NCI-H748 treated with DMSO at 0.1 percent for 48 hours (cell line): ENCODE measurements at regions not wholly inside any gene's neighbourhood (a gene's known extent, or its start where the extent isn't known, plus 50 kb on each side); places are given as distances from the start of the nearest gene placed in this dataset.
"Not testable (repeated sequence)": the region's sequence is repeated elsewhere in the genome, so short reads cannot be mapped to it uniquely, and the experiment has no call there.

ENCODE experiments used
- DNase-seq: peaks from one replicate; lab custom pipeline; 2025; lab: John Stamatoyannopoulos, UW

DNA sequence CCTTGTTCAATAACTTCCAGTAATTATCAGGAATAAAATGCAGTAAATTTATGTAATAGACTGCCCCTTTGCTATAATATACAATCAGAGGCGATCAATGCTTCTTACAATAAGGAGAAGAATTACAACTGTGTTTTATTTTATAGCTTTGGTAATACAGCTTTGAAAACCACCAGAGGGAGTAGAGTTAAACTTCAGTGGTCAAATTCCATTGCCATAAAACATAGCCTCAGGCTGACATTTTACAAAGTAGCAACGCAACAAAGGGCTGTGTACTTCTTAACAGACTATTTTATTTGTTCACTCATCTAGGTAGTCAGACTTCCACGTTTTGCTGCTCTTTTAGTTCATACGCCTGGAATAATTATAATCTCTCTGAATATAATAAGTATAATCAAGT lies 58.5 kb downstream of the TEX13C start:
- peak; percentile 58 for DNase-seq

DNA sequence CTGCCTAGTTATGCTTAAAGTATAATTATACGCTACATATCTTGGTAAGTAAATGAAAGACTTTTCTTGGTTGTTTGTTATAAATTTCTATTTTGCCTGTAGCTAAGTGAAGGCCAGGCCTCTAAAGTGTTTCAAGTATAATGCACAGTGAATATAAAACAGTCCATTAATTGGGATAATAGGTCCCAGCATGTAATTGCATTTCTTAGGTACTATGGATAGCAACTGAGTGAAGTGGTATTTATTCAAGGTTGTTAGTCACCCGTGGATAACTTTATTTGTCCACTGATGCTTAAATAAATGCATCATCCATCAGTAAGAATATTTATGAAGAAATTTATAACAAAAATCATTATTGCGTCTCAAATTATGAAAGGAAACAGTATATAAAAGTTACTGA lies 59.1 kb downstream of the TEX13C start:
- DNase-seq = peak; percentile 64

DNA sequence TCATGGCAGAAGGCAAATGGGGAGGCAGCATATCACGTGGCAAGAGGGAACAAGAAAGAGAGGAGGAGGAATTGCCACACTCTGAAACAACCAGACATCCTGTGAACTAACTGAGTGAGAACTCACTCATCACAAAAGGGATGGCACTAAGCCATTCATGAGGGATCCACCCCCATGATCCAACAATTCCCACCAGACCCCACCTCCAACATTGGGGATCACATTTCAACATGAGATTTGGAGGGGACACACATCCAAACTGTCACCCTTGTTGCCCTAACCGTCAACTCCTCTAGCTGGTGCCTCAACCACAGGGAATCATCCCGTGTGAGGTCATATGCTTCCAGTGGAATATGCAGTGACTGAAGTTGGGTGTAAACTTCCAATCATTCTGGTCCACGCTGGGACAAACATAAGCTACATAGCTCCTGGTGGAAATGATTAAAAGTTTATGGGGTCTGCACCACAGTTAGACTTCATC lies 62.5 kb downstream of the TEX13C start:
- DNase-seq = no peak

DNA sequence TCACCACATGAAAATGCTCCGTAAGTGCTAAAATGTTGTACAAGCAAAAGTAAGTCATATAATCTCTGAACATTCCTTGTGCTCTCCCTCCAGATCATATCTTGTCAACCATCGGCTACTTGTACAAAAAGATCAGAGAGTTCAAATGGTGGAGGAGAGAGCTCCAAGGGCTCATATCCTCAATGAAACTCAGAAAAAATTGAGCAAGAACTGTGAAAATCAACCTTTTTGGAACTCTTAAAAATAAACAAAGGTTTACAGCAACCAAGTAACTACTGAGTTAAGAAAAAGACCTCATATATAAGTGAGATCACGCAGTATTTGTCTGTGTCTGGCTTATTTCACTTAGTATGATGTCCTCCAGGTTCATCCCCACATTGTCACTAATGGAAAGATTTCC lies 63.2 kb downstream of the TEX13C start:
- DNase-seq = no peak

DNA sequence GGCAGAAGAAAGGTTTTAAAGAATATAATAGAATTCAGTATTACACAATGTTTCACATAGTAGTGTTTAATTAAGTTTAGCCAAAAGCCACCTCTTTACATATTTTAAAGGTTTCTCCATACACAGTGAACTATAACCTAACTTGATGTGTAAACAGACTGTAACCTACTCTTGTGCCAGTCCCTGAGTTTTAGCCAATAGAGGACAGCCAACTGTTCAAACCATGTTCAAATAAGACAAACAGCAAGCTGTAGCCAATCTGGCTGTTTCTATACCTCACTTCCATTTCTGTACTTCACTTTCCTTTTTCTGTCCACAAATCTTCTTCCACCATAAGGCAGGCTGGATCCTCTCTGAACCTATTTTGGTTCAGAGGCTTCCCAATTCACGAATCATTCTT lies 65.2 kb downstream of the TEX13C start:
- DNase-seq = no peak

DNA sequence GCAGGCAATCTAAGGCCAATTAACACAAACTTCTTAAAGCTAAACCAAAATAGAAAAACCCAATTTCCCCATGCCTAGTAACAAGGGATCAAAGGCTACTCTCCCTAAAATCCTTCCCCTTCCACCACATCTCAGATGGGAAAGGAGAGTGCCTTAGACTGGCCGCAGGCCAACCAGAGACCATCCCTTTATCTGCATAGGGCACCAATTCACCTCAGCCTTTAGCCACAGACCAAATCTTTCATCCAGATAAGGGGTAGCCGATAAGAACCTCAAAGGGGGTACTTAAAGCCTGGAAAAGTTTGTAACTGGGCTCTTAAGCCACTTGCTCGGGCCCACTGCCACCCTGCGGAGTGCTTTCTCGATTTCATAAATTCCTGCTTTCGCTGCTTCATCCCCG lies 68.3 kb downstream of the TEX13C start:
- DNase-seq = no peak

DNA sequence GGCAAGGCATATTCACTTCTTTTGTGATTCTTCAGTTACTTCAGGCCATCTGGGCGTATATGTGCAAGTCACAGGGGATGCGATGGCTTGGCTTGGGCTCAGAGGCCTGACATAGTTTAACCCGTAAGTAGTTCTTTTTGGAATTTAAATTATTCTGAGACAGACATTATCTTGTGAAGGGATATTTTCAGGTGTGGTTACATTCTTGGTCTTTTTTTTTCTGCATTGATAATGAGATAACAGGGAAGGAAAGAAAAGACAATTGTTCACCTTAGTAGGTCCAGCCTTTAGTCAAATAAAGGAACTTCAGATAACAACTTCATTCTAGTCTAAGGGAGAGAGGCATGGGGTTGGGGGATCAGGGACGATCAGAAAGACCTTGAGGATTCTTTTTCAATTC lies 74.8 kb downstream of the TEX13C start:
- DNase-seq = no peak

DNA sequence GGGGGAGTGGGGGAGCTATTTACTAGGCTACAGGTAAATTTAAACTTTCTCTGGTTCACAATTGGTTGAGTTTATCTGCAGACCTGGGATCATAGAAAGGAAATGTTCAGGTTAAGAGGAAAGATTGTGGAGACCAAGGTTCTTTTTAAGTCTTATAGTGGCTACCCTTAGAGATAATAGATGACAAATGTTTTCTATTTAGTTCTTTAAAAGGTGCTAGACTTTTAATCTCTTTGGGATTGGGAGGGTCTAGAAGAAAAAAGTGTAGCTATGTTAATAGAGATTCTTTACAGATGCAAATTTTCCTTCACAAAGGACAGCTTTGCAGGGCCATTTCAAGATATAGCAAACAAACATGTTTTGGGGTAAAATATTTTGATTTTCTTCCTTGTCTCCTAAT lies 76.0 kb downstream of the TEX13C start:
- no peak for DNase-seq

DNA sequence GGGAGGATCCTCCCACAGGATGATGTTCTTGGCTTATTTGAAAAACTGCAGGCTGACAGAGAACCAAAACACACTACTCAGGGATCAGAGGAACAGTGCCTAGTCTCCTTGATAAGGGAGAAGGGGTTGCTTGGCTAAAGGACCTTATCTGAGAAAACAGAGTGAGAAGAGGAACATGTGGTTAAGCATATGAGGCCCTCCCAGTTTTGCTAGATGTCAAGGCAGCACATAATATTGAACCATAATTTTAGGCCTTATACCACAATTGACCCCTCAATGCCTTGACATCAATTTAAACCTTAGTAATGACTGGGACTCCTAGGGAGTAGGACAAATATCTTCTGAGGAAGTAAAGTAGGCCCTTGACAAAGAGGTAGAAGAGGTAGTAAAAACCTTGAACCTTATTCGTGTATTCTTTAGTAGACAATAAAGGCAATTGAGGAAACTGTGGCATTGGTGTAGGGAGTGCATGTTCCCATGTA lies 79.3 kb downstream of the TEX13C start:
- DNase-seq = no peak

DNA sequence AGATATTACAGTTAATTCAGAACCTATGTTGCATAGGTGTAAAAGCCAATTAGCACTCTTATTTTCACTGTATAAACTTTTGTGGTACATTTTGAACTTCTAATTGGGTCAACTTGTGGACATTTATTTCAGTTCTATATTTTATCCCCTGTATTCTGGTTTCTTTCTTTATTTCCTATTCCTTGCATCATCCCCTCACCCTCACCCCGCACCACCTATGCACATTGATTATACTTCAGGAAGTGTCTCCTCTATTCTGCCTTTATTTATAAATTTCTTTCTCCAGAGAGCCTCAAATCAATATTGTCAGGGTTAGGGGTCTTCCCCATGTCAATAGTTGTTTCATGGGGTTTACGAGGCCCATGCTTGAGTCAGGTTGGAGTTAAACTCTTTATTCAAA lies 83.1 kb downstream of the TEX13C start:
- DNase-seq = no peak

DNA sequence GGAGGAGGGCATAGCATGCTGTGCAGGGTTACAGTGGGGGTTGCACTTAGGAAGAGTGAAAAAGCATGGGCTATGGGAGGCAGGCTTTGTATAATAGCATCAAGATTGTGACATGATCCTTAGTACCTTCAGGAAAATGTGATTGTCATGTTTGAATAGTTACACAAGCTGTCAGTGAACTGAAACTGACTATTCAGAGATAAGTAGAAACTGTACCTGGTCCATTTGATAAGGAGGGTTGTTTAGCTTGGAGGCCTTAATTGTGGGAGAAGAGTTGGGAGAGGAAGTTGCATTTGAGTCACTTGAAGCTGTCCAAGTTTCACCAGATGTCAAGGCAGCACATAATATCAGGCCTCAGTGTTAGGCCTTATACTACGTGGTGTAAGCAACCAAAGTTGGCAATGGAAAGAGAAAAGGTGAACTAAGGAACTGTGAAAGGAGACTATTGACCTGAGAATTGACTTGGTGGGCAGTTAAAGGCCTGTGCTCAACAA lies 85.0 kb downstream of the TEX13C start:
- DNase-seq = no peak

DNA sequence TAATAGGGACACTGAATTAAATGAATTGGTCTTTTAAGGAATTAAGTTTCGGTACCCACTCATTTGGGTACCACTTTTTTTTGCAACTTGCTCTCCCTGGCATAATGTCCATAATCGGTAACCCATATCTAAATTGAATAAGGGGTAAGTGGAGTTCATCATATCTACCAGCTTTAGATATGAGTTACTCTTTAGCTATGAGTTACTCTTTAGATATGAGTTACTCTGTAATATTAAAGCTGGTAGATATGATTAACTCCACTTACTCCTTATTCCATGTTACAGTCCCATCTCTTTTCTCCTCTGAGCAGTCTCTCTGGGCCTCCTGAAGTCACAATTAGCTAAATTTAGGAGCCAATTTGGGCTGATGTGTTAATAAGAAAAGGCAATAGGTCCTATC lies 85.7 kb downstream of the TEX13C start:
- DNase-seq = no peak

DNA sequence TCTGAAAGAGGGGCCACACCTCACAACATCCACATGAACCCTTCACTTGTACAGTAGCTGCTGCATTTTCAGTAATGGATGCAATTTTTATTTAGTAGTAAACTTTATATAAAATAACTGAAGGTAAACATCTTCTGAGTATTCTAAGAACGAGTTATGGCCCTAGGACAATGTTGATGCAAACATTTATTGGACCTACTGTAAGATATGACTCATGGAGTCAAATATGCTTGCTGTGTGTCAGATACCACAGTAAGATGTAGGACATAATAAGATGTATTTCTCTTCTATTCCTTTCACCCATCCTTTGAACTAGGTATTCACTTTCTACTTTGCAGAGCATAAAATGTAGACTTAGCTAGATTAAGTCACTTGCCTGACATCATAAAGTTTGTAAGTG lies 87.6 kb downstream of the TEX13C start:
- DNase-seq = no peak

DNA sequence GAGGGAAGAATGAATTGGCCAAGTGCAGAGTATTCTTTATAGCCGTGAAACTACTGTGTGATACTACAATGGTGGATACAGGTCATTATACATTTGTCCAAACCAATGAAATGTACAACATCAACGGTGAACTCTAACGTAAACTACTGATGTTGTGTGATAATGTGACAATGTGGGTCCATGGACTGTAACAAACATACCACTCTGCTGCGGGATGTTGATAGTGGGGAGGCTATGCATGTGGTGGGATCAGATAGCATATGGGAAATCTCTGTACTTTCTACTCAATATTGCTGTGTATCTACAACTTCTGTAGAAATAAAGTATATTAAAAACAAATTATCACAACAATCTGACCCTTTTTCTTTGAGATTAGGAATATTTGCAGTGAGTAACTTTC lies 101.1 kb downstream of the TEX13C start:
- DNase-seq = no peak

DNA sequence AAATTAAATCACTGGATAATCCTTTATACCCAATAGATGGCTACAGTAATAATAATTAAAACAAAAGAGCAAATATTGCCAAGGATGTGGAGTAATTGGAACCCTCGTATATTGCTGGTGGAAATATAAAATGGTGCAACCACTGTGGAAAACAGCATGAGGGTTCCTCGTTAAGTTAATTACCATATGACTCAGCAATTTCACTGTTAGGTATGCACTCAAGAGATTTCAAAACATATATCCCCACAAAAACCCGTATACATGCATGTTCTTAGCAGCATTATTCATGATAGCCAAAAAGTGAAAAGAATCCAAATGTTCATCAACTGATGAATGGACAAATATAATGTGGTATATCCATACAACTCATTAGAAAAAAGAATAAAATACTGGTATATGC lies 103.3 kb downstream of the TEX13C start:
- no peak for DNase-seq

DNA sequence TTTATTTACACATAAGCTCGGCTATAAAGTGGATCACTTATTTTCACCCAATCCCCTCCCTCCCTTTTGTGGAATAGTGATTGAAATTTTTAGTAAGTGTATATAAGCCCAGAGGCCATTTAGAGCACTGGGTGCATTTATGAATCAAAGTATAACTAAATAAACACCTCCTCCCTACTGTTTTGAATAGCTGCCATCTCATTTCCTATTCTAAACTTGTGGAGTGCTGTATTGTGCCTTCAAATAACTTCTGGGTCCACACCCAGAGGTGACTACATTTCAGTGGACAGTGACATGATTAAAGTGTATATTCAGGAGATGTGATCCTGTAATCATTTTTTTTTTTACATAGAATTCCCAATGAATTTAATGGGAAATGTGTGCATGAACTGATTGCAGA lies 104.9 kb downstream of the TEX13C start:
- no peak for DNase-seq

DNA sequence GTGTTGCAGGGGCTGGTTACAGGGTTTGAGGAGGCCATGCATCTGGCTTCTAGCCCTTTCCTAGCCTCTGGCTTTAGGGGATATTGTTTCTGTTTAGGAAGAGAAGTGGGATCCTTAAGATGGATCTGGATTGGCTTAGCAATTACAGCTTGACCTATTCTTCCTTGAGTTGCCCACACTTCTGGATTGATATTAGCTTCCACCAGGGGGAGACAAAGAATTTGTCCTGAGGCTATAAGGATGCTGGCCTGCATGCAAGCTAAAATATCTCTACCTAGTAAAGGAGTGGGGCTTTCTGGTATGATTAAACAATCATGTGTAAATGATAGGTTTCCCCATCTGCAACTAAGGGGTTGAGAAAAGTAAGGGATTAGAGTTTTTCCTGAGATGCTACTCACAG lies 117.2 kb downstream of the TEX13C start:
- DNase-seq = no peak

DNA sequence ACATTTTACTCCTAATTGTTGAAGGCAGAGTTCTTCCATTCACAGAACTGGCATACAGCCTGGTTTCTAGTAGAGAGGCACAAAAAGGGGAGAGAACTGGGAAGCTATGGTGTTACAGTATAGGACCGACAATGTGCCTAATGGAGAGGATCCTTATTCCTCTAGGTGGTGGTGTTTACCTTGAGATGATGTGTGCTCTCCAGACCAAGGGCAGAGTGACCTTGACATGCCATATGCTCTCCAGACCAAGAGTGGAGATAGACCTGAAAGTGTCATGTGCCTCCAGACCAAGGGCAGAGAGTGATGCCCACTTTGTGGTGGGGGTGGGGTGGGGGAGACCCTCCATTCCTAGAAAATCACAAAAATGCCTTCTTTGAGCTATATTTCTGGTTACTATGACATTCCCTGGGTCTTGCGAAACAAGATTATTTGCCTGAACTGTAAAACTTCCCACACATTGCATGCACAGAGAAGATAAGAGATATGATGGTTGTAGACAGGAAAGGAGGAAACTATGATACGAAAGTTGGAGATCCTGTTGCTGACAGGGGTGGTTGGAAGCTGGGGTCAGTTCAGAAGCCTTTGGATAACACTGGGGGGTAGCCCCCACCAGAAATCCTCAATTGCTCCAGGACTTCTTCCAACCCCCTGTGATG lies 119.7 kb downstream of the TEX13C start:
- DNase-seq = no peak

DNA sequence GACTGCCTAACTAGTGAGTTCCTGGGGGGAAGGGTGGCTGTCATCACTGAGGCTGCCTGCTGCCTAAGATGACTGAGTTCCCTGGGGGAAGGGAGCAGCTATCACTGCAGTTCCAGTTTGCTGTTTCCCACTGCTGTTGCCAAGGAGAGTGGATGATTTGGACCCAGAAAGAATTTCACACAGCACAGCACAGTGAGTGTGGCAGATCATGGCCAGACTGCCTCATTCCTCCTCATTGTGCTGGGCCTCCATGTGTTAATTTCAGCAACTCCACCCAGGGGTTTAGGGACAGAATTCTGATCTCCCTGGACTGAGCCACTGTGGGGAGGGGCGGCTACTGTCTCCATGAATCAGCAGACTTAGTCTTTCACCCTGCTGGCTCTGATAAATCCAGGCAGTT lies 125.0 kb downstream of the TEX13C start:
- no peak for DNase-seq

DNA sequence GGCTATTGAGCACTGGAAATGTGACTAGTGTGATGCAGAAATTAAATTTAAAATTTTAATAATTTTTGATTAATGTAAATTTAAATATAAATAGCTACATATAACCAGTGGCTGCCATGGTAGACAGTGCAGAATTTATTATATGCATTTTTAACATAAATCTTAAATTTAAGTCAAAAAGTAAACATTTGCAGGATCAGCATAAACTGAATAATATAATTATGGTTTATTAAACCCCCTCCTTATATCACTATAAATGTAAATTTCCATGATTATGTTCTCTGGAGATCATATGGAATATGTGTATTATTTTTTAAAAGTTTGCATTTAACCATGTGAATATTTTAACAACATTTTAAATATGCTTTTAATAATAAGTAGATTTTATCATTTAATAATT lies 155.8 kb downstream of the TEX13C start:
- DNase-seq = no peak

DNA sequence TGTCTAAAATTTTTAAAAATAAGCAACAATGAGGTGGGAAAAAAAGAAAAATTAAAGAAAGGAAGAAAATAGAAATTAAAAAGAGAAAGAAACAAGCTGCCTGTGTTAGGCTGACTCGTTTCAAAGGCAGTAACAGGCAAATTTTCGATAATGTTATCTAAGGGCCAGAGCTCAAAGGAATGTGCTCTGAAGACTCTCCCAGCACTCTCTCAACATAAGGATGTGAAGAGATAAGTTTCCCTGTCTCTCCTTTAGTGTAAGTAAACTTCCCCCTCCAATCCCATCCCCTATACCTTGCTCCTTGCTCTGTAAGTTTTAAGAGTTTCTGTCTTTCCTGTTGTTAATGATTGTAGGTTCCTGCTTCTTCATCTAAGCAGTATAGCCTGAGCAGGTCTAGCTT lies 172.8 kb downstream of the TEX13C start:
- no peak for DNase-seq

DNA sequence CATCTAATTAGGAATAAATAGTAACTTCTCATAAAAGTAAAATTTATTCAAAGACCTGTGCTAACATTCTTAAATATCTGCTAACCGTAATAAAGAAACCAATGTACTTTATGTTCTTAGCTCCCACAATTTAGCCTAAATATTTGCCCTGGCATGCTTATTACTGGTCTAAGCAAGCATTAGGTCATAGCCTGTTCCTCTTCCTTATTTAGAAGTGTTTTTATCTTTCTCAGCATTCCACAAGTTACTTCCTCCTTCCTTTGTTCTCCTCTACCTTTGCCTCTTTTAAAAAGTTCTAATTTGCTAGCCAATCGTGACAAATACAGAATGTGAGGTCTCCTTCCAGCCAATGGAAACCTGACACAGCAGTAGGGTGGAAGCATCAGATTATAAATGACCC lies 173.3 kb downstream of the TEX13C start:
- DNase-seq = not testable (repeated sequence)

DNA sequence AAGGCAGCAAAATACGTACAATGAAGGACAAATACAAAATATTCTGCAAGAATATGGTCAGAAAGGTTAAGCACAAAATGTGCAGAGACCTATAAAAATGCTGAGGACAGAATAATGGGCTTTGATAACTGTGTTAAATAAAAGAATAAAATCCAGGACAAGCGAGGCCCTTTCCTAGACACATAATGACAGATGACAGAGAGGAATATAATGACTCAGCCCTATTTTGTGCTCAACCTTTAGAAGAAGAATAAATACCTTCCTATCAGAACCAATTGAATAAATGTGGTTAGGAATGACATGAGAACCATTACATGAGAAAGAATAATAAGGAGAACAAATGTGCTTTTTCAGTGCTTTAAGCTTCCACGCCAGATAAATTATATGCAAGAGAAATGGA lies 178.0 kb downstream of the TEX13C start:
- no peak for DNase-seq

DNA sequence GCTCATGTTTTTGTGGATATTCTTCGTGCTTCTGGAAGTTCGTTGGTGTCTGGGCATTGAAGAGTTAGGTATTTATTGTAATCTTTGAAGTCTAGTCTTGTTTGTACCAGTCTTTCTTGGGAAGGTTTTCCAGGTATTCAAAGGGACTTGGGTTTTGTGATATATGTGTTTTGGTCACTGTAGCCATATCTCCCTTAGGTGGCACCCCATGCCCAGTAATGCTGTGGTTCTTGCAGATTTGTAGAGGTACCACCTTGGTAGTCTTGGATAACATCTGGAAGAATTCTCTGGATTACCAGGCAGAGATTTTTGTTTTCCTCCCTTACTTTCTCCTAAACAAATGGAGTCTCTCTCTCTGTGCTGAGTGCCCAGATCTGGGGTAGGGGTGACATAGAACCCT lies 184.1 kb downstream of the TEX13C start:
- no peak for DNase-seq
